ENCODE measurements at regions not wholly inside any gene's neighbourhood (a gene's known extent, or its start where the extent isn't known, plus 50 kb on each side); places are given as distances from the start of the nearest gene placed in this dataset.

- H3K27me3 ChIP-seq: no peaks in the 10 kb centered on the region
- DNase-seq: no peak
- peaks cover 0 to 84% (median 40%) of the 10 kb centered on the region in 3 donors for H3K4me1 ChIP-seq
- no peaks in the 10 kb centered on the region for H3K36me3 ChIP-seq
- intact Hi-C loops (cut with DNase I): no loop called here
- WGBS, 2 donors: 52 to 56% methylated on average over 6 of the region's 7 CpGs
- no peaks in the 10 kb centered on the region for H3K9me3 ChIP-seq
- H3K4me3 ChIP-seq: no peak overlapping the region
- H3K27ac ChIP-seq: peak overlapping the region in 3 of 4 donors; percentile 73 to 82 (median 82)
- TF ChIP-seq POLR2A (IDR thresholded peaks at IDR 0.05): no peak
- TF ChIP-seq, protein P1, sequence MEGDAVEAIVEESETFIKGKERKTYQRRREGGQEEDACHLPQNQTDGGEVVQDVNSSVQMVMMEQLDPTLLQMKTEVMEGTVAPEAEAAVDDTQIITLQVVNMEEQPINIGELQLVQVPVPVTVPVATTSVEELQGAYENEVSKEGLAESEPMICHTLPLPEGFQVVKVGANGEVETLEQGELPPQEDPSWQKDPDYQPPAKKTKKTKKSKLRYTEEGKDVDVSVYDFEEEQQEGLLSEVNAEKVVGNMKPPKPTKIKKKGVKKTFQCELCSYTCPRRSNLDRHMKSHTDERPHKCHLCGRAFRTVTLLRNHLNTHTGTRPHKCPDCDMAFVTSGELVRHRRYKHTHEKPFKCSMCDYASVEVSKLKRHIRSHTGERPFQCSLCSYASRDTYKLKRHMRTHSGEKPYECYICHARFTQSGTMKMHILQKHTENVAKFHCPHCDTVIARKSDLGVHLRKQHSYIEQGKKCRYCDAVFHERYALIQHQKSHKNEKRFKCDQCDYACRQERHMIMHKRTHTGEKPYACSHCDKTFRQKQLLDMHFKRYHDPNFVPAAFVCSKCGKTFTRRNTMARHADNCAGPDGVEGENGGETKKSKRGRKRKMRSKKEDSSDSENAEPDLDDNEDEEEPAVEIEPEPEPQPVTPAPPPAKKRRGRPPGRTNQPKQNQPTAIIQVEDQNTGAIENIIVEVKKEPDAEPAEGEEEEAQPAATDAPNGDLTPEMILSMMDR (IDR thresholded peaks at IDR 0.05): no peak
Observed at GRCh38 chr13:97113231-97114001, 108.7 kb upstream of the MBNL2 start.

- DNase-seq: no peak
- WGBS, 2 donors: 58 to 84% methylated on average over 2 to 3 of the region's 5 CpGs
- Histone ChIP-seq H3K27ac (peak overlapping the region; percentile 34 to 83 (median 78)), H3K4me1 (peaks cover 0 to 85% (median 33%) of the 10 kb centered on the region in 3 donors), H3K9me3 (no peaks in the 10 kb centered on the region), H3K4me3 (no peak overlapping the region), H3K36me3 (no peaks in the 10 kb centered on the region), H3K27me3 (no peaks in the 10 kb centered on the region)
- TF ChIP-seq POLR2A (IDR thresholded peaks at IDR 0.05): no peak
- TF ChIP-seq, protein P1 (IDR thresholded peaks at IDR 0.05): no peak
- intact Hi-C loops (cut with DNase I): loop anchor here (5.0 kb wide), 1 partner anchor 98 kb away; no protein-coding TSS in a partner anchor
Observed at GRCh38 chr13:97114651-97115050, 107.5 kb upstream of the MBNL2 start.

- intact Hi-C loops (cut with DNase I): loop anchor here (5.0 kb wide), 1 partner anchor 96 kb away; no protein-coding TSS in a partner anchor
- H3K4me3 ChIP-seq: no peak overlapping the region
- TF ChIP-seq, protein P1 (IDR thresholded peaks at IDR 0.05): no peak
- no peak for TF ChIP-seq POLR2A (IDR thresholded peaks at IDR 0.05)
- H3K27me3 ChIP-seq: no peaks in the 10 kb centered on the region
- 40 to 60% methylated on average over 1 of the region's 1 CpG for WGBS, 2 donors
- H3K36me3 ChIP-seq: no peaks in the 10 kb centered on the region
- DNase-seq: no peak
- H3K27ac ChIP-seq: peak overlapping the region; percentile 2 to 82 (median 72)
- H3K9me3 ChIP-seq: no peaks in the 10 kb centered on the region
- peaks cover 0 to 95% (median 26%) of the 10 kb centered on the region in 3 donors for H3K4me1 ChIP-seq
Observed at GRCh38 chr13:97116754-97117153, 105.4 kb upstream of the MBNL2 start.

DNA sequence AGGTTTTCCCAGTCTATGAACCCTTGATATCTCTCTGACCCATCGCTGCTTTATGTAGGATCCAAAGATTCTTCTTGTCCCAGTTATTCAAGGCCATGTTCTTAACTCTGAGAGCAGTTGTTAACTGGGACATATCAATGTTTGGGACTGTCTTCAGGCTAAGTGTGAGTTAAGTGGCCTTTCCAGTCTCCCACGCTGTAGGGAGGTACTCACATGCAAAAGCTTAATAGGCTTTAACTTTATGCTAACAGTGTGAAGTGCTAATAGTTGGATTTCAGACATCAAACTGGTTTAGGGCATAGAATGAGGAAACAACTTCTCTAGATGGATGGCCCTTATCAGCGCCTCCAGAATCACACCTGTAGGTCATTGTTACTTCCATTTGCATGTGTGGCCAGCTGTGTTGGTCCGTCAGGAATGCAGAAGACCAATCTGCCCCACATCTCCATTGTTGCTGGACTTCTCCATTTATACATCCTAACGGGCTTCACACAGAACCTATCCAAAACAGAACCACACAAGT is 104.7 kb upstream of the MBNL2 start:
- Histone ChIP-seq H3K9me3 (no peaks in the 10 kb centered on the region), H3K27ac (peak overlapping the region in 3 of 4 donors; percentile 3 to 82 (median 73)), H3K4me3 (no peak overlapping the region), H3K36me3 (no peaks in the 10 kb centered on the region), H3K27me3 (no peaks in the 10 kb centered on the region), H3K4me1 (peaks cover 0 to 95% (median 29%) of the 10 kb centered on the region in 3 donors)
- intact Hi-C loops (cut with DNase I): loop anchor here (5.0 kb wide), 1 partner anchor 95 kb away; no protein-coding TSS in a partner anchor
- no peak for DNase-seq
- no peak for TF ChIP-seq POLR2A (IDR thresholded peaks at IDR 0.05)
- TF ChIP-seq, protein P1 (IDR thresholded peaks at IDR 0.05): no peak
- 88 to 93% methylated on average over 5 of the region's 5 CpGs for WGBS, 2 donors

GRCh38 chr13:97119943-97120342 is 102.2 kb upstream of the MBNL2 start:
- Histone ChIP-seq H3K27me3 (no peaks in the 10 kb centered on the region), H3K4me3 (no peak overlapping the region), H3K4me1 (peaks cover 11 to 95% (median 42%) of the 10 kb centered on the region in 3 donors), H3K9me3 (no peaks in the 10 kb centered on the region), H3K27ac (peak overlapping the region in 2 of 4 donors; percentile 1 to 36), H3K36me3 (no peaks in the 10 kb centered on the region)
- TF ChIP-seq, protein P1 (IDR thresholded peaks at IDR 0.05): no peak
- no peak for TF ChIP-seq POLR2A (IDR thresholded peaks at IDR 0.05)
- DNase-seq: no peak
- WGBS, 2 donors: 73 to 91% methylated on average over 3 of the region's 3 CpGs
- intact Hi-C loops (cut with DNase I): loop anchor here (5.0 kb wide), 1 partner anchor 92 kb away; no protein-coding TSS in a partner anchor
